HG03575 (cell line): ENCODE measurements at regions not wholly inside any gene's neighbourhood (a gene's known extent, or its start where the extent isn't known, plus 50 kb on each side); places are given as distances from the start of the nearest gene placed in this dataset.

Source experiments
- ATAC-seq: cut with Tn5 transposase; IDR thresholded peaks from one replicate; pipeline ENCODE4 v1.9.1; 2021; ENCODE audit not compliant: unreplicated experiment, insufficient number of reproducible peaks, low FRiP score; ENCODE audit errors: extremely low read depth

GRCh38 chr10:44587488-44588318 lies 202.8 kb upstream of the CXCL12 start:
- no peak for ATAC-seq

- no peak for ATAC-seq
Measured at GRCh38 chr10:44589181-44589943, 204.5 kb upstream of the CXCL12 start.

- no peak for ATAC-seq
Measured at GRCh38 chr10:44589944-44590449, 205.1 kb upstream of the CXCL12 start.

GRCh38 chr10:44591911-44592310 lies 207.0 kb upstream of the CXCL12 start:
- ATAC-seq: no peak

- ATAC-seq: no peak
Measured at GRCh38 chr10:44593952-44594351, 209.1 kb upstream of the CXCL12 start.

GRCh38 chr10:44607116-44607515 lies 222.2 kb upstream of the CXCL12 start:
- ATAC-seq: no peak

GRCh38 chr10:44618910-44619309 lies 234.0 kb upstream of the CXCL12 start:
- no peak for ATAC-seq

- ATAC-seq: no peak
Measured at GRCh38 chr10:44619521-44619920, 234.6 kb upstream of the CXCL12 start.

- ATAC-seq: no peak
Measured at GRCh38 chr10:44619975-44620374, 235.1 kb upstream of the CXCL12 start.

GRCh38 chr10:44627591-44628354 lies 242.9 kb upstream of the CXCL12 start:
- no peak for ATAC-seq

- no peak for ATAC-seq
Measured at GRCh38 chr10:44628921-44629320, 244.0 kb upstream of the CXCL12 start.

GRCh38 chr10:44635176-44635575 lies 250.3 kb upstream of the CXCL12 start:
- ATAC-seq: no peak

GRCh38 chr10:44636625-44637024 lies 251.7 kb upstream of the CXCL12 start:
- no peak for ATAC-seq

- ATAC-seq: no peak
Measured at GRCh38 chr10:44640429-44640828, 255.5 kb upstream of the CXCL12 start.

GRCh38 chr10:44647473-44647872 lies 262.6 kb upstream of the CXCL12 start:
- ATAC-seq: no peak

- no peak for ATAC-seq
Measured at GRCh38 chr10:44647877-44648542, 263.1 kb upstream of the CXCL12 start.

GRCh38 chr10:44650691-44651661 lies 260.2 kb upstream of the TMEM72 start:
- no peak for ATAC-seq

GRCh38 chr10:44651834-44652233 lies 259.3 kb upstream of the TMEM72 start:
- no peak for ATAC-seq
